Colonic mucosa (tissue), 4 donors: ENCODE measurements at regions not wholly inside any gene's neighbourhood (a gene's known extent, or its start where the extent isn't known, plus 50 kb on each side); places are given as distances from the start of the nearest gene placed in this dataset.

Source experiments
- DNase-seq: peaks from one replicate; pipeline ENCODE4 v3.0.0-alpha.2; 2020
- H3K27ac ChIP-seq: fragments of 200-600 bp; one replicate; pipeline ENCODE4 v1.8.0; 2021
- H3K27me3 ChIP-seq: fragments of 200-600 bp; one replicate; pipeline ENCODE4 v1.8.0; 2021
- H3K36me3 ChIP-seq: fragments of 200-600 bp; one replicate; pipeline ENCODE4 v1.8.0; 2021
- H3K4me1 ChIP-seq: fragments of 200-600 bp; one replicate; pipeline ENCODE4 v1.8.0; 2021; ENCODE audit warnings: mild to moderate bottlenecking
- H3K4me3 ChIP-seq: fragments of 200-600 bp; one replicate; pipeline ENCODE4 v1.8.0; 2021
- H3K9ac ChIP-seq, 2 donors: one replicate each; pipeline ENCODE4 v1.7.0; 2013; ENCODE audit warnings: control low read depth in 2 of 2, low read depth in 2 of 2, low read length in 2 of 2
- H3K9me3 ChIP-seq: fragments of 200-600 bp; one replicate; pipeline ENCODE4 v1.8.0; 2021
- CTCF ChIP-seq: fragments of 200-600 bp; IDR thresholded peaks from one replicate; pipeline ENCODE4 v1.8.0; 2022; ENCODE audit warnings: antibody characterized with exemption, mild to moderate bottlenecking
- intact Hi-C: fragments of 100-400 bp; cut with DNase I; formaldehyde crosslinking; loops from one replicate; pipeline ENCODE4 v1.14.1; 2022
- donor health status: healthy.
- donor health status: DM: no; HTN: no; CAD: no.
- donor health status: DM: no; HTN: no; CAD: no.

GRCh38 chr7:40986351-40986873 is 716.5 kb downstream of the INHBA start:
- TF ChIP-seq CTCF: no peak
- Histone ChIP-seq H3K36me3 (no peaks in the 10 kb centered on the region), H3K27ac (no peak overlapping the region), H3K9me3 (no peaks in the 10 kb centered on the region), H3K4me3 (no peak overlapping the region), H3K4me1 (no peaks in the 10 kb centered on the region), H3K27me3 (no peaks in the 10 kb centered on the region), H3K9ac (no peak overlapping the region)
- intact Hi-C loops: no loop called here
- no peak for DNase-seq

- Histone ChIP-seq H3K27ac (no peak overlapping the region), H3K36me3 (no peaks in the 10 kb centered on the region), H3K4me3 (no peak overlapping the region), H3K9me3 (no peaks in the 10 kb centered on the region), H3K9ac (no peak overlapping the region), H3K4me1 (no peaks in the 10 kb centered on the region), H3K27me3 (no peaks in the 10 kb centered on the region)
- intact Hi-C loops: no loop called here
- TF ChIP-seq CTCF: no peak
- no peak for DNase-seq
Observed at GRCh38 chr7:40983111-40983510, 719.8 kb downstream of the INHBA start.

- no peaks in the 10 kb centered on the region for H3K9me3 ChIP-seq
- H3K4me3 ChIP-seq: no peak overlapping the region
- DNase-seq: no peak
- no peaks in the 10 kb centered on the region for H3K36me3 ChIP-seq
- TF ChIP-seq CTCF: no peak
- H3K27me3 ChIP-seq: no peaks in the 10 kb centered on the region
- no peak overlapping the region for H3K9ac ChIP-seq
- H3K27ac ChIP-seq: no peak overlapping the region
- intact Hi-C loops: no loop called here
- no peaks in the 10 kb centered on the region for H3K4me1 ChIP-seq
Observed at GRCh38 chr7:40979296-40979695, 723.6 kb downstream of the INHBA start.

GRCh38 chr7:40978047-40978446 is 724.8 kb downstream of the INHBA start:
- H3K36me3 ChIP-seq: no peaks in the 10 kb centered on the region
- no peak overlapping the region for H3K9ac ChIP-seq
- intact Hi-C loops: no loop called here
- no peaks in the 10 kb centered on the region for H3K4me1 ChIP-seq
- DNase-seq: no peak
- no peak for TF ChIP-seq CTCF
- H3K27me3 ChIP-seq: no peaks in the 10 kb centered on the region
- no peak overlapping the region for H3K27ac ChIP-seq
- no peak overlapping the region for H3K4me3 ChIP-seq
- H3K9me3 ChIP-seq: no peaks in the 10 kb centered on the region

GRCh38 chr7:40977533-40977932 is 725.4 kb downstream of the INHBA start:
- no peaks in the 10 kb centered on the region for H3K27me3 ChIP-seq
- no peak for DNase-seq
- no peak overlapping the region for H3K9ac ChIP-seq
- H3K4me3 ChIP-seq: no peak overlapping the region
- H3K27ac ChIP-seq: no peak overlapping the region
- TF ChIP-seq CTCF: no peak
- no peaks in the 10 kb centered on the region for H3K4me1 ChIP-seq
- intact Hi-C loops: no loop called here
- no peaks in the 10 kb centered on the region for H3K36me3 ChIP-seq
- no peaks in the 10 kb centered on the region for H3K9me3 ChIP-seq

- no peak for TF ChIP-seq CTCF
- Histone ChIP-seq H3K27ac (no peak overlapping the region), H3K4me1 (no peaks in the 10 kb centered on the region), H3K36me3 (no peaks in the 10 kb centered on the region), H3K27me3 (no peaks in the 10 kb centered on the region), H3K9ac (no peak overlapping the region), H3K9me3 (no peaks in the 10 kb centered on the region), H3K4me3 (no peak overlapping the region)
- DNase-seq: no peak
- intact Hi-C loops: no loop called here
Observed at GRCh38 chr7:40972426-40972825, 730.5 kb downstream of the INHBA start.
